K562 (cell line): ENCODE measurements at regions not wholly inside any gene's neighbourhood (a gene's known extent, or its start where the extent isn't known, plus 50 kb on each side); places are given as distances from the start of the nearest gene placed in this dataset.

Experiments used
- CBX2 ChIP-seq: fragments of 200-600 bp; sonication (generic); IDR thresholded peaks from one replicate; pipeline ENCODE4 v1.6.1; 2012; ENCODE audit warnings: mild to moderate bottlenecking, low read length, inconsistent platforms; ENCODE audit not compliant: insufficient read depth, poor library complexity, severe bottlenecking
- COPS2 ChIP-seq: fragments of 450-650 bp; conservative IDR thresholded peaks from 2 replicates; pipeline ENCODE4 v1.6.1; 2016; ENCODE audit warnings: mild to moderate bottlenecking, moderate library complexity
- CUX1 ChIP-seq: fragments of 200-800 bp; sonication (Bioruptor generic); IDR thresholded peaks from 2 replicates; pipeline ENCODE4 v1.6.1; 2016; ENCODE audit warnings: missing genetic modification characterization, missing compliant biosample characterization
- DACH1 ChIP-seq: fragments of 450-650 bp; IDR thresholded peaks from 2 replicates; pipeline ENCODE4 v1.6.1; 2018; ENCODE audit not compliant: partially characterized antibody
- EGR1 ChIP-seq: fragments of 450-650 bp; conservative IDR thresholded peaks from 2 replicates; pipeline ENCODE4 v1.6.1; 2017; ENCODE audit warnings: mild to moderate bottlenecking
- ETV1 ChIP-seq: fragments of 450-650 bp; conservative IDR thresholded peaks from 2 replicates; pipeline ENCODE4 v1.6.1; 2016; ENCODE audit warnings: missing genetic modification characterization, control low read depth, low read depth, missing compliant biosample characterization
- FOXO4 ChIP-seq: fragments of 450-650 bp; formaldehyde crosslinking; IDR thresholded peaks from 2 replicates; pipeline ENCODE4 v1.4.0; 2020; ENCODE audit warnings: mild to moderate bottlenecking, moderate library complexity
- HMGXB4 ChIP-seq: sonication (generic); formaldehyde crosslinking; IDR thresholded peaks from 2 replicates; pipeline ENCODE4 v1.8.1; 2023; ENCODE audit warnings: mild to moderate bottlenecking, missing genetic modification reagents
- MEIS2 ChIP-seq: fragments of 450-650 bp; IDR thresholded peaks from 2 replicates; pipeline ENCODE4 v1.6.1; 2014; ENCODE audit warnings: mild to moderate bottlenecking; ENCODE audit not compliant: partially characterized antibody
- POLR2AphosphoS5 ChIP-seq: IDR thresholded peaks from 2 replicates; pipeline ENCODE4 v1.6.1; 2011; ENCODE audit warnings: mild to moderate bottlenecking, low read depth, low read length, moderate library complexity; ENCODE audit not compliant: control insufficient read depth, insufficient read depth
- SAP30 ChIP-seq: fragments of 200-600 bp; sonication (generic); IDR thresholded peaks from 2 replicates; pipeline ENCODE4 v1.6.1; 2012; ENCODE audit warnings: borderline replicate concordance, low read depth, mild to moderate bottlenecking, moderate library complexity, low read length, control low read depth, inconsistent platforms; ENCODE audit not compliant: insufficient read depth, poor library complexity, severe bottlenecking
- TCF7L2 ChIP-seq: fragments of 150-350 bp; IDR thresholded peaks from 2 replicates; pipeline ENCODE4 v1.6.1; 2016; ENCODE audit warnings: low read depth, mild to moderate bottlenecking, low read length, moderate library complexity
- TEAD4 ChIP-seq, 2 experiments: sonication (generic) in 1 of 2; formaldehyde crosslinking in 1 of 2; IDR thresholded peaks; 2 replicates each; pipeline versions ENCODE4 v1.6.1 to v1.8.0; 2012 to 2022; ENCODE audit warnings: borderline replicate concordance in 1 of 2, inconsistent platforms in 1 of 2, low read length in 1 of 2, mild to moderate bottlenecking in 1 of 2, missing genetic modification reagents in 1 of 2
- U2AF1 ChIP-seq: fragments of 200-400 bp; formaldehyde crosslinking; optimal IDR thresholded peaks from 2 replicates; pipeline ENCODE3; 2017; ENCODE audit warnings: mild to moderate bottlenecking, low read depth, low read length, moderate library complexity
- TF ChIP-seq, protein P1 (sequence below): fragments of 250-450 bp; sonication (Bioruptor Pico); IDR thresholded peaks from 2 replicates; pipeline ENCODE4 v1.8.0; 2022; ENCODE audit warnings: inconsistent platforms

- TF ChIP-seq FOXO4 (CRISPR knock-in tag) (no peak), SAP30 (no peak), DACH1 (no peak), CBX2 (no peak), TCF7L2 (no peak), POLR2AphosphoS5 (no peak), CUX1 (CRISPR knock-in tag) (0 out of 2 replicates have a peak, but pooled peaks have one; percentile 31), HMGXB4 (CRISPR knock-in tag) (no peak), COPS2 (no peak), U2AF1 (no peak), TEAD4 (IDR thresholded peaks at IDR 0.05; ENCODE audit: low read length) (peak; percentile 45), TEAD4 (CRISPR knock-in tag; IDR thresholded peaks at IDR 0.05; ENCODE audit: borderline replicate concordance) (no peak), ETV1 (tag) (no peak), MEIS2 (peak; percentile 39), EGR1 (no peak)
- TF ChIP-seq, protein P1, sequence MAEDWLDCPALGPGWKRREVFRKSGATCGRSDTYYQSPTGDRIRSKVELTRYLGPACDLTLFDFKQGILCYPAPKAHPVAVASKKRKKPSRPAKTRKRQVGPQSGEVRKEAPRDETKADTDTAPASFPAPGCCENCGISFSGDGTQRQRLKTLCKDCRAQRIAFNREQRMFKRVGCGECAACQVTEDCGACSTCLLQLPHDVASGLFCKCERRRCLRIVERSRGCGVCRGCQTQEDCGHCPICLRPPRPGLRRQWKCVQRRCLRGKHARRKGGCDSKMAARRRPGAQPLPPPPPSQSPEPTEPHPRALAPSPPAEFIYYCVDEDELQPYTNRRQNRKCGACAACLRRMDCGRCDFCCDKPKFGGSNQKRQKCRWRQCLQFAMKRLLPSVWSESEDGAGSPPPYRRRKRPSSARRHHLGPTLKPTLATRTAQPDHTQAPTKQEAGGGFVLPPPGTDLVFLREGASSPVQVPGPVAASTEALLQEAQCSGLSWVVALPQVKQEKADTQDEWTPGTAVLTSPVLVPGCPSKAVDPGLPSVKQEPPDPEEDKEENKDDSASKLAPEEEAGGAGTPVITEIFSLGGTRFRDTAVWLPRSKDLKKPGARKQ (CRISPR knock-in tag) = no peak
Measured at GRCh38 chr5:67815455-67816391, 399.8 kb upstream of the PIK3R1 start (continued).
